ENCODE measurements at regions not wholly inside any gene's neighbourhood (a gene's known extent, or its start where the extent isn't known, plus 50 kb on each side); places are given as distances from the start of the nearest gene placed in this dataset.

- Mint-ChIP-seq H3K27me3 (peaks cover 11% of the 10 kb centered on the region), H3K36me3 (ENCODE audit: low read depth) (no peaks in the 10 kb centered on the region), H3K4me3 (no peak overlapping the region), H3K27ac (no peak overlapping the region), H3K9me3 (peaks cover 16% of the 10 kb centered on the region), H3K4me1 (no peaks in the 10 kb centered on the region)
- intact Hi-C loops (cut with micrococcal nuclease): no loop called here
- DNase-seq: no peak
- no peak for ATAC-seq (ENCODE audit: low read depth)
- POLR2A ChIA-PET: no interaction called here
- no peak for TF ChIP-seq CTCF (IDR thresholded peaks at IDR 0.05)
- CTCF ChIA-PET: no interaction called here
Measured at GRCh38 chr2:100699131-100699530, 120.8 kb upstream of the NPAS2 start.

- Mint-ChIP-seq H3K9me3 (peaks cover 2% of the 10 kb centered on the region), H3K4me3 (no peak overlapping the region), H3K27ac (no peak overlapping the region), H3K36me3 (ENCODE audit: low read depth) (no peaks in the 10 kb centered on the region), H3K27me3 (peaks cover 11% of the 10 kb centered on the region), H3K4me1 (no peaks in the 10 kb centered on the region)
- intact Hi-C loops (cut with micrococcal nuclease): no loop called here
- TF ChIP-seq CTCF (IDR thresholded peaks at IDR 0.05): no peak
- ChIA-PET CTCF (no interaction called here), POLR2A (no interaction called here)
- ATAC-seq (ENCODE audit: low read depth) (no peak), DNase-seq (no peak)
Measured at GRCh38 chr2:100702438-100703109, 117.4 kb upstream of the NPAS2 start.

DNA sequence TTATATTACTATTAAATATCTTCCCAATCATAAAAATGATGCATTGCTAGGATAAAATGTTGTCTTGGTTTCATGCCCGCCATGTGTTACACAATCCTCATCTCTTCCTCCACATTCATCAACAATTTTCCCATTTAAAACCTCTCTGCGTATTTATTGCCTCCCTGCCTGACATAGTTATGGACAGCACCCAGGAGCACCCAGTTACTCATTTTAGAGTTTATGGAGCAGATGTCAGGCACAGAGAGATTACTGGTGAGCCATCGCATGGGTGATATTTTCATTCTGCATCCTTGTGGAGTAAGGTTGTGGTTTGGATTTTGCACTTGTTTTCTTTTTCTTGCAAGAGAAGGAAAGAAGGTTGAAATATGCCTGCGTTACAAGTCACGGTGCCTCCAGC, 116.7 kb upstream of the NPAS2 start:
- intact Hi-C loops (cut with micrococcal nuclease): no loop called here
- no peak overlapping the region for H3K27ac Mint-ChIP-seq
- ChIA-PET POLR2A (no interaction called here), CTCF (no interaction called here)
- ATAC-seq (ENCODE audit: low read depth) (no peak), DNase-seq (no peak)
- no peak for TF ChIP-seq CTCF (IDR thresholded peaks at IDR 0.05)
- H3K27me3 Mint-ChIP-seq: peaks cover 13% of the 10 kb centered on the region
- H3K4me3 Mint-ChIP-seq: no peak overlapping the region
- no peaks in the 10 kb centered on the region for H3K4me1 Mint-ChIP-seq
- peaks cover 2% of the 10 kb centered on the region for H3K9me3 Mint-ChIP-seq
- no peaks in the 10 kb centered on the region for H3K36me3 Mint-ChIP-seq (ENCODE audit: low read depth)

- Mint-ChIP-seq H3K27ac (no peak overlapping the region), H3K4me3 (no peak overlapping the region), H3K27me3 (peaks cover 11% of the 10 kb centered on the region), H3K36me3 (ENCODE audit: low read depth) (no peaks in the 10 kb centered on the region), H3K4me1 (no peaks in the 10 kb centered on the region), H3K9me3 (no peaks in the 10 kb centered on the region)
- intact Hi-C loops (cut with micrococcal nuclease): no loop called here
- CTCF ChIA-PET: no interaction called here
- ATAC-seq (ENCODE audit: low read depth) (no peak), DNase-seq (no peak)
- no peak for TF ChIP-seq CTCF (IDR thresholded peaks at IDR 0.05)
- POLR2A ChIA-PET: no interaction called here
Measured at GRCh38 chr2:100703739-100704138, 116.2 kb upstream of the NPAS2 start.

DNA sequence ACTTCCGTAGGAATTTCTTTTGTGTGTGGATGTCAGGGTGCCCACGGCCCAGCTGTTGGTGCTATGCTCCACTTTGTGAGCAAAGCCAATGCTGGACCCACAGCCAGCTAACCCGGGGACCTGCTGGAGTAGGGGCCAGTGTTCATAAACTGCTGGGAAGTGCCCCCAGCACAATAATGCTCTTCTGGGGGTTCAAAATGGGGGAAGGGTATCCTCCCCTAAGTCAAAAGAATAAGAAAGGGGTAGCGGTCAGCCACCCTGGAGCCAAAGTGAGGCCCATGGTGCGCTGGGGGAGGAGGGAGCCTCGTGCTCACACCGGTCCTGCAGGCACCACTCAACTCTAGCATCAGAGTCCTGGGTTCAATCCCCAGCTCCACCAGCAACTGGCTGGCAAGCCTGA, 115.8 kb upstream of the NPAS2 start:
- DNase-seq: no peak
- Mint-ChIP-seq H3K36me3 (ENCODE audit: low read depth) (no peaks in the 10 kb centered on the region), H3K9me3 (no peaks in the 10 kb centered on the region), H3K4me3 (no peak overlapping the region), H3K4me1 (no peaks in the 10 kb centered on the region), H3K27me3 (peaks cover 11% of the 10 kb centered on the region), H3K27ac (no peak overlapping the region)
- intact Hi-C loops (cut with micrococcal nuclease): no loop called here
- TF ChIP-seq CTCF (IDR thresholded peaks at IDR 0.05): no peak
- ATAC-seq (ENCODE audit: low read depth): no peak
- ChIA-PET CTCF (no interaction called here), POLR2A (no interaction called here)

Data from activated B cell treated with CpG ODN at 0.5 μM for 24 hours (primary cell).